Inferior parietal cortex (tissue), 1 donor: ENCODE measurements at regions not wholly inside any gene's neighbourhood (a gene's known extent, or its start where the extent isn't known, plus 50 kb on each side); places are given as distances from the start of the nearest gene placed in this dataset.
"Not testable (repeated sequence)": the region's sequence is repeated elsewhere in the genome, so short reads cannot be mapped to it uniquely, and the experiment has no call there.

ENCODE experiments used
- DNase-seq: peaks from one replicate; pipeline ENCODE4 v3.0.0-alpha.2; 2016; ENCODE audit errors: extremely low spot score

DNA sequence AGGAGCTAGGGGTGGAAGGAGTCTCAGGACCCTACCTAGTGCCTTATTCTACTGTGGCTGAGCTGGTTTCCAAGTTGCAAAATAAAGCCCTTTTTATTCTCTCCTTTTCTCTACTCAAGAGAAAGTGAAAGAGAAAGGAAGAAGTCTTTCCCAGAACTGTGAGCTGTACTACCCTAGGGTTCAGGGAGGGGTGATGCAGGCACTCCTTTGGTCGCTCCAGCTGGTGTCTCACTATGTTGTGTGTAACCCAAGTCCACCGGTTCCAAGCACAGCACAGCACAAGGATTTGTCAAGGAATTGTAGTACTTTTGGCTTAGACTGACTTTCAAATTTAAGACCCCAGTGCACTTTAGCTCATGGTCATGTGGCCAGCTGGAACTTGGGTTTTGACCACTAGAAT, 1721.7 kb downstream of the OTOL1 start:
- no peak for DNase-seq

DNA sequence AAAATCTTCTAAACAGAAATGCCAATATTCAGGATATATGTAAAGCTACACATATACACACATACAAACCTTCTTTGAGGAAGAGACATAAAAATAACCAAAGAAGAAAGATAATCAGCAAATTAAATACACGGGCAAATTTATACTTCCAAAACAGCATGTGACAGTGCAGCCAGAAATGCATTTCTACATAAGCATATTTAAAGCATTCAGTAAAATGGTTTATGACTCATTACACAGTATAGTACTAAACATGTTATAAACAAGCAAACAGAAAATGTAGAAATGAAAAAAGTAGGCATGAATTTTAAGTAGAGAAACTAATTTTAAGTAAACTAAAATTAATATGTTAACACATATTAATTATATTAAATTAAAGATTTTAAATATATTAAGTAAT, 1717.2 kb downstream of the OTOL1 start:
- no peak for DNase-seq

GRCh38 chr3:163196815-163197374, 1700.3 kb downstream of the OTOL1 start:
- DNase-seq: no peak

DNA sequence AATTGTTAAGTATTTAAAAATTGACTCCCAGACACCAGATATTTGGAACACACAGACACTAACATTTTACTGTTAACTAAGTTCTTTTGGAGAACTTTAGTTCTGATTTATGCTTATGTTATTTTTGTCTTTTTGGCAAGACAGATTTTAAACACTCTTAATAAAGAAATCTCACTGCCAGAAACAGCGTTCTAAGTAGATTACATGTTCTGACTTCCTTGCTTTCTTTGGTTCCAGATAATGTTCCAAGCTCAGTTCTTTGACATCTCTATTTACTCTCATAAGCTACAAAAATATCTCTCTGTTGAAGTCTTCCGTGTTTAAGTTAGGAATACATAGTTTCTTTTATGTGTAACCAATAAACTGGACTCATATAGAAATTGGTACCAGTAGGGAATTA, 1699.6 kb downstream of the OTOL1 start:
- DNase-seq: no peak

GRCh38 chr3:163185721-163186350, 1689.2 kb downstream of the OTOL1 start:
- DNase-seq: no peak

DNA sequence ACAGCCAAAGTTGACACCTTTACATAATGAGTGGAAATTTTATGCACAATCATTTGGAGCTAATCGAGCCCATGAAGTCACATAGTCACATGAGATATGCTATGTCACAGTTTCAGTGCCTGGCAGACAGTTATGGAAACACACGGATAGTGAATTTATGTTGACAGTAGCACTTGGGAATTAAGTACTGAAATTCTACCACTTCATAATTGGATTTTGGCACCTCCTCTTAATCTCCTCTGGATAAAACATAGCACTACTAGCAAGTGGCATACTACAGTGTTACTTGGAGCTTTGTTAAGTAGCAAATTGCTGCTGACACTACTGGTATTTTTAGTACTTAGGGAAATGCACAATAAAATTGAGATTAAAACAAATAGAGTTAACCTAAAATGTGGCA, 1679.4 kb downstream of the OTOL1 start:
- DNase-seq: no peak

DNA sequence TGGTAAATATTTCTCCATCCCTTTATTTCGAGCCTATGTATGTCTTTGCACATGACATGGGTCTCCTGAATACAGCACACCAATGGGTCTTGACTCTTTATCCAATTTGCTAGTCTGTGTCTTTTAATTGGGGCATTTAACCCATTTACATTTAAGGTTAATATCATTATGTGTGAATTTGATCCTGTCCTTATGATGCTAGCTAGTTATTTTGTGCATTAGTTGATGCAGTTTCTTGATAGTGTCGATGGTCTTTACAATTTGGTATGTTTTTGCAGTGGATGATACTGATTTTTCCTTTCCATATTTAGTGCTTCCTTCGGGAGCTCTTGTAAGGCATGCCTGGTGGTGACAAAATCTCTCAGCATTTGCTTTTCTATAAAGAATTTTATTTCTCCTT, 1675.9 kb downstream of the OTOL1 start:
- DNase-seq: not testable (repeated sequence)

- no peak for DNase-seq
These were observed 1669.6 kb downstream of the OTOL1 start for GRCh38 chr3:163166197-163166596.

DNA sequence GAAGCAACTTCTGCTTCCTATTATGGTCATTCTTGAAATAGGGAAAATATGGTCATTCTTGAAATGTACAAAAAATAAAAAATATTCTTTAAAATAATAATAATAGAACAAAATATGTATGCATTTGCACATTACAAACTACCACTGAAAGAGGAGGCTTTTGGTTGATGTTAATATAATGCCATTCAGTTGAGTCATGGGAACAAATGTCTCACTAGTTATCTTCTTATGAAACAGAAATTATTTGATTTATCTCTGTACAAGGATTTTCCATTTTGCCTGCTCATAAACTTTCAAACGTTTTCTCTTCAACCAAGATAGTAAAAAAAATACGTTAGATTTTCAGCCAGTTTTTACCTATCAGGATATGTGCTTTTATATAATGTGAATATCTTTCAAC, 1662.7 kb downstream of the OTOL1 start:
- no peak for DNase-seq

DNA sequence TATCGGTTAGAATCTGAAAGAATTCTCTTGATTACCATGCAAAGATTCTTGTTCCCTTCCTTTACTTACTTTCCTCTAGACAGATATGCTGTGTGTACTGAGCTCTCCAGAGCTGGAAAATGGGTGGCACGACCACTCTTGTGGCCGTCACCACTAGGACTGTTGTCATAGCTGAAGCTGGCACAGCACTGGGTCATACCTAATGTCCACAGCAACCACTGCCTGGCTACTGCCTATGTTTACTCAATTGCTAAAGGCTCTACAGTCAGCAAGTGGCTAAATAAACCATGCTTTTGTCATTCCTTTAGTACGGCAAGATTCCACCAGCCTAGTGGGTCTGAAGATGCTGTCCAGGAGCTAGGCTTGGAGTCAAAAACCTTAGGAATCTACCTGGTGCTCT, 1643.0 kb downstream of the OTOL1 start:
- no peak for DNase-seq

- DNase-seq: no peak
These were observed 1641.7 kb downstream of the OTOL1 start for GRCh38 chr3:163138258-163138657.

GRCh38 chr3:163132111-163132510, 1635.5 kb downstream of the OTOL1 start:
- DNase-seq: no peak

- no peak for DNase-seq
These were observed 1632.7 kb downstream of the OTOL1 start for GRCh38 chr3:163129287-163129686.

DNA sequence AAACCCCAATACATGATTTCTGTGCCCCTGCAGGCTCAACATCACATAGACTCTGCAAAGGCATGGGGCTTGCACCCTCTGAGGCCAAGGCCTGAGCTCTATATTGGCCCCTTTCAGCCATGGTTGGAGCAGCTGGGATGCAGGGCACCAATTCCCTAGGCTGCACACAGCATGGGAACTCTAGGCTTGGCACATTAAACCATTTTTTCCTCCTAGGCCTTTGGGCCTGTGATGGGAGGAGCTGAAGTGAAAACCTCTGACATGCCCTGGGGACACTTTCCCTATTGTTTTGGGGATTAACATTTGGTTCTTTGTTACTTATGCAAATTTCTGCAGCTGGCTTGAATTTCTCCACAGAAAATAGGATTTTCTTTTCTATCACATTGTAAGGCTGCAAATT, 1629.5 kb downstream of the OTOL1 start:
- DNase-seq: no peak
